ENCODE measurements at regions not wholly inside any gene's neighbourhood (a gene's known extent, or its start where the extent isn't known, plus 50 kb on each side); places are given as distances from the start of the nearest gene placed in this dataset.
A peak's percentile ranks its signal among the peaks of the same experiment; 100 is the strongest.

GRCh38 chr2:238573065-238573778 lies 146.5 kb downstream of the ASB1 start:
- TF ChIP-seq CTCF (IDR thresholded peaks at IDR 0.05 in 4 of 5, conservative IDR thresholded peaks at IDR 0.05 in 1 of 5) (peak in 3 of 5 experiments; percentile 29 to 54 (median 47)), POLR2A (IDR thresholded peaks at IDR 0.05) (no peak)
